GM12872 (cell line): ENCODE measurements at regions not wholly inside any gene's neighbourhood (a gene's known extent, or its start where the extent isn't known, plus 50 kb on each side); places are given as distances from the start of the nearest gene placed in this dataset.

Experiments
- CTCF ChIP-seq: IDR thresholded peaks from 3 replicates; pipeline ENCODE4 v1.5.1; 2011; ENCODE audit warnings: low read depth, mild to moderate bottlenecking, low read length, moderate library complexity; ENCODE audit not compliant: insufficient read depth

GRCh38 chr2:15704086-15704787, 112.6 kb downstream of the DDX1 start:
- TF ChIP-seq CTCF = no peak

GRCh38 chr2:15704788-15705115, 113.1 kb downstream of the DDX1 start:
- no peak for TF ChIP-seq CTCF

- TF ChIP-seq CTCF = no peak
Measured at GRCh38 chr2:15705310-15705709, 113.6 kb downstream of the DDX1 start.

GRCh38 chr2:15705839-15706386, 114.2 kb downstream of the DDX1 start:
- TF ChIP-seq CTCF = no peak

- no peak for TF ChIP-seq CTCF
Measured at GRCh38 chr2:15706424-15706823, 114.8 kb downstream of the DDX1 start.

- TF ChIP-seq CTCF = no peak
Measured at GRCh38 chr2:15706986-15707632, 115.4 kb downstream of the DDX1 start.

- no peak for TF ChIP-seq CTCF
Measured at GRCh38 chr2:15708161-15708560, 116.5 kb downstream of the DDX1 start.
